Heart right ventricle (tissue), 16 donors: ENCODE measurements at regions not wholly inside any gene's neighbourhood (a gene's known extent, or its start where the extent isn't known, plus 50 kb on each side); places are given as distances from the start of the nearest gene placed in this dataset.
"Not testable (repeated sequence)": the region's sequence is repeated elsewhere in the genome, so short reads cannot be mapped to it uniquely, and the experiment has no call there.

Source experiments
- ATAC-seq, 8 donors: fragments of 200-7000 bp; cut with Tn5 transposase; one replicate each; pipeline ENCODE4 v1.9.1; 2020; ENCODE audit warnings: mild to moderate bottlenecking in 8 of 8, moderate library complexity in 8 of 8, moderate number of reproducible peaks in 1 of 8
- DNase-seq, 2 donors: peaks; one replicate each; pipeline ENCODE4 v3.0.0-alpha.2; 2020
- H3K27ac ChIP-seq, 10 donors: fragments of 200-600 bp; sonication (generic) in 2 of 10; one replicate each; pipeline versions ENCODE4 v1.5.0 to v1.8.0; 2020 to 2022; ENCODE audit warnings: mild to moderate bottlenecking in 3 of 10
- H3K27me3 ChIP-seq, 7 donors: fragments of 200-600 bp; one replicate each; pipeline ENCODE4 v1.8.0; 2021 to 2022; ENCODE audit warnings: mild to moderate bottlenecking in 2 of 7
- H3K36me3 ChIP-seq, 9 donors: fragments of 200-600 bp; sonication (generic) in 1 of 9; one replicate each; pipeline versions ENCODE4 v1.5.0 to v1.8.0; 2020 to 2022; ENCODE audit warnings: mild to moderate bottlenecking in 2 of 9
- H3K4me1 ChIP-seq, 9 donors: fragments of 200-600 bp; sonication (generic) in 1 of 9; one replicate each; pipeline versions ENCODE4 v1.5.0 to v1.8.0; 2020 to 2022; ENCODE audit warnings: mild to moderate bottlenecking in 4 of 9
- H3K4me3 ChIP-seq, 10 donors: fragments of 200-600 bp; sonication (generic) in 2 of 10; one replicate each; pipeline versions ENCODE4 v1.5.0 to v1.8.0; 2020 to 2022; ENCODE audit warnings: mild to moderate bottlenecking in 7 of 10, moderate library complexity in 2 of 10
- H3K9me3 ChIP-seq, 11 donors: fragments of 200-600 bp in 10 of 11; sonication (generic) in 2 of 11; one replicate each; pipeline versions ENCODE4 v1.5.0 to v1.8.0; 2013 to 2022; ENCODE audit warnings: mild to moderate bottlenecking in 2 of 11, control low read depth in 1 of 11, moderate library complexity in 1 of 11
- CTCF ChIP-seq, 9 donors: fragments of 200-600 bp; sonication (generic) in 2 of 9; IDR thresholded peaks; one replicate each; pipeline versions ENCODE4 v1.5.0 to v1.8.0; 2021 to 2022; ENCODE audit warnings: antibody characterized with exemption in 9 of 9, mild to moderate bottlenecking in 5 of 9, moderate library complexity in 1 of 9
- WGBS, 2 donors: extraction: QIAGEN DNeasy Blood & Tissue Kit; methylation state at CpG; one replicate each; pipeline ENCODE4 v1.1.7; 2013; ENCODE audit warnings: inconsistent platforms in 1 of 2; 5-methylcytosine and 5-hydroxymethylcytosine counted together
- intact Hi-C, 10 donors: fragments of 100-400 bp; cut with DNase I; formaldehyde crosslinking; loops; one replicate each; pipeline versions ENCODE4 v1.11.1 to v1.14.2; 2022
- donor health status: Arrhythmogenic right ventricular cardiomyopathy.
- donor health status: ischemic (EF 13 %, LVEDD 7.1; RV severe dilation, severe dysfunction).
- donor health status: healthy with polysubstance abuse.
- donor health status: DM: no; HTN: yes; CAD: no.
- donor health status: DM: no; HTN: no; CAD: no.
- donor health status: ischemic (EF 25% LVEDD 6.9; RV normal size, moderate dysfunction).
- donor health status: ischemic (EF 25% LVEDD 5.7; RV mildly dilated, moderate dysfunction).
- donor health status: healthy.
- donor health status: DM: yes; HTN: yes; CAD: no.
- donor health status: Ischemic cardiomyopathy.
- donor health status: ischemic (EF 35%, LVEDD 5.7; RV mildly dilated, moderate dysfunction).
- donor health status: nonischemic (EF 11% LVEDD 7.7; RV severe dilation, severe dysfunction).
- donor health status: DM: yes; HTN: yes; CAD: no.
- donor health status: PGD.
- donor health status: ischemic (EF 29% LVEDD 5.4; RV normal size, mild dysfunction).
- donor health status: nonischemic (EF 23%, LVEDD 6.1; RV moderate dilation, normal function).

- TF ChIP-seq CTCF (IDR thresholded peaks at IDR 0.05) = no peak
- no peak for ATAC-seq
- Histone ChIP-seq H3K4me1 (no peaks in the 10 kb centered on the region), H3K36me3 (no peaks in the 10 kb centered on the region), H3K4me3 (no peak overlapping the region), H3K9me3 (peaks cover 0 to 3% (median 0%) of the 10 kb centered on the region in 11 donors), H3K27ac (no peak overlapping the region), H3K27me3 (no peaks in the 10 kb centered on the region)
- no peak for DNase-seq
- intact Hi-C loops = no loop called here
- WGBS, 2 donors = 60 to 64% methylated on average over 8 of the region's 8 CpGs
Measured at GRCh38 chr2:172260336-172260735, 157.6 kb upstream of the DLX2 start.

GRCh38 chr2:172261292-172261691, 158.6 kb upstream of the DLX2 start:
- Histone ChIP-seq H3K4me1 (no peaks in the 10 kb centered on the region), H3K4me3 (no peak overlapping the region), H3K9me3 (peaks cover 0 to 12% (median 0%) of the 10 kb centered on the region in 11 donors), H3K27me3 (no peaks in the 10 kb centered on the region), H3K27ac (no peak overlapping the region), H3K36me3 (no peaks in the 10 kb centered on the region)
- no peak for ATAC-seq
- intact Hi-C loops = no loop called here
- no peak for TF ChIP-seq CTCF (IDR thresholded peaks at IDR 0.05)
- DNase-seq = no peak
- WGBS, 2 donors = 81 to 87% methylated on average over 1 of the region's 1 CpG

GRCh38 chr2:172262486-172262885, 159.8 kb upstream of the DLX2 start:
- no peak for ATAC-seq
- no peaks in the 10 kb centered on the region for H3K4me1 ChIP-seq
- H3K27ac ChIP-seq = no peak overlapping the region
- no peaks in the 10 kb centered on the region for H3K36me3 ChIP-seq
- WGBS, 2 donors = 97 to 99% methylated on average over 2 of the region's 2 CpGs
- intact Hi-C loops = no loop called here
- TF ChIP-seq CTCF (IDR thresholded peaks at IDR 0.05) = no peak
- H3K9me3 ChIP-seq = peaks cover 0 to 12% (median 0%) of the 10 kb centered on the region in 11 donors
- no peak for DNase-seq
- no peaks in the 10 kb centered on the region for H3K27me3 ChIP-seq
- H3K4me3 ChIP-seq = no peak overlapping the region

GRCh38 chr2:172264820-172265219, 162.1 kb upstream of the DLX2 start:
- H3K4me1 ChIP-seq, H3K36me3 ChIP-seq, H3K27me3 ChIP-seq, H3K4me3 ChIP-seq, DNase-seq, H3K27ac ChIP-seq, intact Hi-C loops, ATAC-seq: not testable (repeated sequence)
- H3K9me3 ChIP-seq = peaks cover 0 to 12% (median 0%) of the 10 kb centered on the region in 11 donors
- 95 to 99% methylated on average over 2 of the region's 2 CpGs for WGBS, 2 donors

- not testable (repeated sequence) for H3K27me3 ChIP-seq, DNase-seq, H3K4me3 ChIP-seq, H3K36me3 ChIP-seq, H3K4me1 ChIP-seq, ATAC-seq
- peak overlapping the region in 1 of 10 donors; percentile 8 for H3K27ac ChIP-seq
- 84 to 87% methylated on average over 7 of the region's 7 CpGs for WGBS, 2 donors
- H3K9me3 ChIP-seq = peaks cover 0 to 12% (median 0%) of the 10 kb centered on the region in 11 donors
- intact Hi-C loops = loop anchor here in 1 of 10 donors (10.0 kb wide), 1 partner anchor 195 kb away; no protein-coding TSS in a partner anchor
Measured at GRCh38 chr2:172269507-172270244, 157.7 kb upstream of the ITGA6 start.
